ENCODE measurements at regions not wholly inside any gene's neighbourhood (a gene's known extent, or its start where the extent isn't known, plus 50 kb on each side); places are given as distances from the start of the nearest gene placed in this dataset.

- DNase-seq = no peak
Measured at GRCh38 chr6:44533421-44533820, 145.9 kb downstream of the CDC5L start.

DNA sequence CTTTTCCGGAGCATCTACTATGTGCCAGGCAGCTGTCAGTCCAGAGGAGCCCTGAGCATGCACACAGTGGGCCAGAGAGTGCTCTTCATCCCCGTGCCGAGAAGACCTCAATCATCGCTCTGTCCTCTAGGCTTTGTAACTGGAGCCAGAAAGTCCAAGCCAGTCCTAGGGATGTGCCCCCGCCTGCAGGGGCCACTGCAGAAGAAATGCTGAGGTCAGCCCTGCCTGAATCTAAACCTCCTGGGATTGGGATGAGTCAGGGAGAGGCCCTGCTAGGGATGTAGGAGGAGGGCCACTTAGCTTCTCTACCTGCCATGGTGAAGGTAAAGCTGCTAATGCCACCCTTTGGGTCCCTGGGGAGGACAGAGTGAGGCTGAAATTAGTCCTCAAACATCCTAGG is 146.8 kb downstream of the CDC5L start:
- DNase-seq = no peak

GRCh38 chr6:44535446-44535845 is 147.9 kb downstream of the CDC5L start:
- no peak for DNase-seq

GRCh38 chr6:44535967-44536366 is 148.5 kb downstream of the CDC5L start:
- DNase-seq = no peak

- no peak for DNase-seq
Measured at GRCh38 chr6:44537306-44538049, 150.0 kb downstream of the CDC5L start.

GRCh38 chr6:44538131-44538806 is 150.8 kb downstream of the CDC5L start:
- no peak for DNase-seq

GRCh38 chr6:44538807-44539201 is 151.3 kb downstream of the CDC5L start:
- DNase-seq = no peak

GRCh38 chr6:44539701-44540355 is 152.3 kb downstream of the CDC5L start:
- no peak for DNase-seq

GRCh38 chr6:44540881-44541280 is 153.4 kb downstream of the CDC5L start:
- DNase-seq = no peak

DNA sequence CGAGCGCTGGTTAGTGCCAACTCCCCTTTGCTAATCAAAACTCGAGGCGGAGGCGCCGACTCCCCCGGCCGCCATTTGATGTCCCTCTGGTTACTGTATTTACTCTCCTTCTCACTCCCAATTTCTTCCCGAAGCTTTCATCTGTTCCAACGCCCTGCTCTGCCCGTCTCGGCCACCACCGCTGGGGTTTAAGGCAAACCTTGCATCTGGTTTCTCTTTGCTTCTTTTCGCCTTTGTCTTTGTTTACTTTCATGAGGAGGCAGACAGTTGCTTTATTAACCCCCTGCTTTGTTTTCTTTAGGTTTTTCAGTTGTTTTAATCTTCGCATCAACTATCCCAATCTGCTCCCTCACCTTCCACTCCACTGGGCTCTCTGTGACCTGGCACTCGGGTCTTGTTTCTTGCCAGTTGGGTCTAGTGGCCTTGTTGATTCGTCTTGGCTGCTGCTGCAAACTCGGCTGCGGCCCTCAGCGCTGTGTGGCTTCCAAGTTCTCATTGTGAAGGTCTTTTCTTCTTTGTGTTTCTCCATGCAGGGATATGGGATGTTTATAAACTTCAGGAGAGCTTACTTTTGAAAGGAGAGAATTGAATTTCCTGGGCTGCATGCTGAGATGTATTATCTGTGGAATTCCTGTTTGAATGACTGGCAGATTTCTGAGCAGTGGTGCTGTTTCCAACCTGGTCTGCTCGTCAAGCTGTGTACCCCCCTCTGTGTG is 155.1 kb downstream of the CDC5L start:
- no peak for DNase-seq

GRCh38 chr6:44543664-44544063 is 156.2 kb downstream of the CDC5L start:
- DNase-seq = no peak

- no peak for DNase-seq
Measured at GRCh38 chr6:44545224-44545623, 157.7 kb downstream of the CDC5L start.

GRCh38 chr6:44548319-44548718 is 160.8 kb downstream of the CDC5L start:
- DNase-seq = no peak

- no peak for DNase-seq
Measured at GRCh38 chr6:44549516-44549915, 162.0 kb downstream of the CDC5L start.

DNA sequence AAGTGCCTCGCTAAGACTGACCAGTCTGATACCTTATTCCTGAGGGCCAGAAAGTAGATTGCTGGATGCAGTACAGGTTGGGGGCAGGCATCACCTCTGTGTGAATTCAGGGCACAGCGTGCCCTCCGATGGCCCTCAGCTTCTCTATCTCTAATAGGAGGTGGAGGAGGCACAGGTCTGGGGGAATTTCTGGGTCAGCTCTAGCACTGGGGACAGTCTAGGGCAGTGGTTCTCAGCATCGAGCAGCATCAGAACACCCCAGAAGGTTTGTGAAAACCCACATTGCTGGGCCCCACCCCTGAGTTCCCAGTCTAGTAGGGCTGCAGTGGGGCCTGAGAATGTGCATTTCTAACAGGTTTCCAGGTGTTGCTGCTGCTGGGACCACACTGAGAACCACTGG is 166.7 kb downstream of the CDC5L start:
- no peak for DNase-seq

DNA sequence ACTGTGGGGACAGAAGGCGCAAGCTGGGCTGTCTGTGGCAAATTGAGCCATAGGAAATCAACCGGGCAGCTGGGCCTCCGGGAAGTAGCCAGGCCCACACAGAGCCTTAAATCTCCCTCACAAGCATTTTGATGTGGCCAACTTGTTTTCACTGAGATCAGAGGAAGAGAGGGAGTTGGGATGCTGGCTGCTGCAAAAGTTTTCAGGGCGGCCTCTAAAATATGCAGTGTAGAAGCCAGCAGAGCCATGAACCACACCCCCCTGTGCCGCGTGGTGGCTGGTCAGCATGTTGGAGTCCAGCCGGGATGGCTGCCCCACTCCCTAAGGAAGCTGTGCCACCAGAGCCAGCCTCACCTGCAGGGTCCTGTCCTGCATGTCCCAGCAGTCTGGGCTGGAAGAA is 167.4 kb downstream of the CDC5L start:
- DNase-seq = no peak

DNA sequence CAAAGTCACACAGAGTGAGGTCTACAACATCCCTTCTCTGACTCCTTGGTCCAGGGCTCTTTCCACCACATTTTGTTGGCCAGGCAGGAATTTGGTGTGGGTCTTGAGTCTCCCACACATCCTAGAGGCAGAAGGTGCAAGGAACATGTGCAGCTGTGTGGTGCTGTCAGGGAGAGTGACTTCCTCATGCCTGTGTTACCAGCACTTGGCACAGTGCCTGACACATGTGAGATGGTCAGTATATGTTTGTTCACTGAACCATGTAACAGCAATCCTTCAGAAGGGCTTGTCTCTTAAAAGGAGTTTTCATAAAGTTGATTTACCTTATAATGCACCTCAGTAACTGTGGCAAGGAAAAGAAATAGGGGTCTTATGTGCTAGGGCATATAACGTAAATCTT is 168.5 kb downstream of the CDC5L start:
- DNase-seq = no peak

DNA sequence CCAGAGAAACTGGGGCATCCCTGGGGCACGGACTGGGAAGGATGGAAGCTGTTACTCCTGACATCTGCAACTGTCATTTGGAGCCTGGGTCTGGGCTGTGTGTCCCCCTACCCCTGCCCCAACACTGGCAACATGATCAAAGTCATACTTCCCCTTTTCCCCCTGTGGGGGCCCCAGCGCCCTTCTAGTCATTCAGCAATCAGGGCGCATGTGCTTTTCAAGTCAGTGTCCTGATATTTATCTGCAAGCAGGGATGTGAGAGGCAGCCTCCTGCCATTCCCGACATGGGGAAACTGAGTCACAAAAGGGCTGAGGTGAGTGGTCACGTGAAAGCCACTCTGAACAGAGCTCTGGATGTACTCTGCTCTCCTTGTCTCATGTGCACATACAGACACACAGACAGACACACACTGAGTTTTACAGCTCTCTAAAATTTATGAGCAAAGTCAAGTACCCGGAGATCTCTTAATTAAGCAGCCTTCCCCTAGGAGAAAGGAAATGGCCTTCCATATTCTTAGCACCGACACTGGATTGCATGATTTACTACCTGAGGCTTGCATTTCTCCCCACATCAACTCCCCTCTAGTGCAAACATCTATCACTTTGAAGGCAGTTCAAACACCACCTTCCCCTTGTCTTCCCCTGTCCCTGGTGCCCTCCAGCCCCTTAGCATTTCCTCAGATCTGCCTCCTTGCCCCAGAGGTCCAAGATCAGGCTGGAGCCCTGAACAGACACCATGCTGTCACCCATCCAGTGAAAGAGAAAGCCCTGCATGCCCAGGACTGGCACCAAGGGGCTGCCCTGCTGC is 170.7 kb downstream of the CDC5L start:
- DNase-seq = no peak

- DNase-seq = peak; percentile 14
Measured at GRCh38 chr6:44558832-44559251, 171.3 kb downstream of the CDC5L start.

- DNase-seq = no peak
Measured at GRCh38 chr6:44559486-44560270, 172.2 kb downstream of the CDC5L start.

DNA sequence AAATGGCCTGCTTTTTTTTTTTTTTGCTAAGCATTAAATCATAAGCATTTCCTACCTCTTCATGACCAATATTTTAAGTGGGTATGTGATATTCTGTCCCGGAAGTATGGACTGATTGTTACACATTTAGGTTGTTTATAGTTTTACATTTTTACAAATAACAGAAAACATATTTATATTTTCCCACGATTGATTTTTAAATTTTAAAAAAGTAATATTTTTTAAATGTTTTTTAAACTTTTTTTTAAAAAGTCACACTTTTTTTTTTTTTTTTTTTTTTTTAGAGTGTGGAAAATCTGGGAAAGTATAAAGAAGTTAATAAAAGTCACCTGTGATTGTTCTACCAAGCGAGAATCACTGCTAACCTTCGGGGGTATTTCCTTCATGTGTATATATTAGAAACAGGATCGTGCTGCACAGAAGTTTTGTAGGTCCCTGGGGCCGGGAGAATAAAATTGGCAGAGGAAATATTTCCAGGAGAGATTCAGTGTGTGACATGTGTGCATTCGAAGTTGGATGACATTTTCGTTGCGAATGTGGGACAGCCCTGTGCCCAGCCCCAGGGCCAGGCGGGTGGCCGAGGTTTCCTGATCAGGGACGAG is 173.1 kb downstream of the CDC5L start:
- DNase-seq = no peak
